ENCODE measurements at regions not wholly inside any gene's neighbourhood (a gene's known extent, or its start where the extent isn't known, plus 50 kb on each side); places are given as distances from the start of the nearest gene placed in this dataset.

DNA sequence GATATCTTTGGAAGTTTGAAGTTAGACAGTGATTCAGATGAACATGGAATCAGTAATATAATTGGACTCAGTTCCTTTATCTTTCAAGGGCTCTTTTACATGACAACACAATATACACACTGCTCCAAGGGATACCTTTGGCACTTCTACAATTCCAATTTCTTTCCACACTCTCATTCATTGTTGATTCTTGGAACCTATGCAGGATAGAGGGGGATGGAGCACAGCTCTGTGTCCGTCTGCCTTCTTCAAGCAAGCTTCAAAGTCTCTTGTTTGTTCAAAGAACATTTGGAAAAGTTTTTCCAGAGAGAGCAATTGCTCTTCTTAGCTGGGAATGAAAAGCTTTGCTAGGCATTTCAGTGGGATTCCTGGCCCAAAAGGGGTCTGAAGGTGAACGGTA lies 276.2 kb upstream of the ZEB2 start:
- TF ChIP-seq, protein P1, sequence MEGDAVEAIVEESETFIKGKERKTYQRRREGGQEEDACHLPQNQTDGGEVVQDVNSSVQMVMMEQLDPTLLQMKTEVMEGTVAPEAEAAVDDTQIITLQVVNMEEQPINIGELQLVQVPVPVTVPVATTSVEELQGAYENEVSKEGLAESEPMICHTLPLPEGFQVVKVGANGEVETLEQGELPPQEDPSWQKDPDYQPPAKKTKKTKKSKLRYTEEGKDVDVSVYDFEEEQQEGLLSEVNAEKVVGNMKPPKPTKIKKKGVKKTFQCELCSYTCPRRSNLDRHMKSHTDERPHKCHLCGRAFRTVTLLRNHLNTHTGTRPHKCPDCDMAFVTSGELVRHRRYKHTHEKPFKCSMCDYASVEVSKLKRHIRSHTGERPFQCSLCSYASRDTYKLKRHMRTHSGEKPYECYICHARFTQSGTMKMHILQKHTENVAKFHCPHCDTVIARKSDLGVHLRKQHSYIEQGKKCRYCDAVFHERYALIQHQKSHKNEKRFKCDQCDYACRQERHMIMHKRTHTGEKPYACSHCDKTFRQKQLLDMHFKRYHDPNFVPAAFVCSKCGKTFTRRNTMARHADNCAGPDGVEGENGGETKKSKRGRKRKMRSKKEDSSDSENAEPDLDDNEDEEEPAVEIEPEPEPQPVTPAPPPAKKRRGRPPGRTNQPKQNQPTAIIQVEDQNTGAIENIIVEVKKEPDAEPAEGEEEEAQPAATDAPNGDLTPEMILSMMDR (IDR thresholded peaks at IDR 0.05 in 2 of 3, conservative IDR thresholded peaks at IDR 0.05 in 1 of 3; ENCODE audit: borderline replicate concordance in 1 of 3, insufficient read depth in 1 of 3, low read depth in 2 of 3, low read length in 2 of 3), result no peak
- TF ChIP-seq EZH2 (IDR thresholded peaks at IDR 0.05) (no peak), POLR2AphosphoS5 (IDR thresholded peaks at IDR 0.05; ENCODE audit: low read depth, low read length) (no peak), POLR2A (IDR thresholded peaks at IDR 0.05; ENCODE audit: borderline replicate concordance, extremely low read depth, insufficient read depth, insufficient read length) (no peak)
- TF ChIP-seq, protein P2, sequence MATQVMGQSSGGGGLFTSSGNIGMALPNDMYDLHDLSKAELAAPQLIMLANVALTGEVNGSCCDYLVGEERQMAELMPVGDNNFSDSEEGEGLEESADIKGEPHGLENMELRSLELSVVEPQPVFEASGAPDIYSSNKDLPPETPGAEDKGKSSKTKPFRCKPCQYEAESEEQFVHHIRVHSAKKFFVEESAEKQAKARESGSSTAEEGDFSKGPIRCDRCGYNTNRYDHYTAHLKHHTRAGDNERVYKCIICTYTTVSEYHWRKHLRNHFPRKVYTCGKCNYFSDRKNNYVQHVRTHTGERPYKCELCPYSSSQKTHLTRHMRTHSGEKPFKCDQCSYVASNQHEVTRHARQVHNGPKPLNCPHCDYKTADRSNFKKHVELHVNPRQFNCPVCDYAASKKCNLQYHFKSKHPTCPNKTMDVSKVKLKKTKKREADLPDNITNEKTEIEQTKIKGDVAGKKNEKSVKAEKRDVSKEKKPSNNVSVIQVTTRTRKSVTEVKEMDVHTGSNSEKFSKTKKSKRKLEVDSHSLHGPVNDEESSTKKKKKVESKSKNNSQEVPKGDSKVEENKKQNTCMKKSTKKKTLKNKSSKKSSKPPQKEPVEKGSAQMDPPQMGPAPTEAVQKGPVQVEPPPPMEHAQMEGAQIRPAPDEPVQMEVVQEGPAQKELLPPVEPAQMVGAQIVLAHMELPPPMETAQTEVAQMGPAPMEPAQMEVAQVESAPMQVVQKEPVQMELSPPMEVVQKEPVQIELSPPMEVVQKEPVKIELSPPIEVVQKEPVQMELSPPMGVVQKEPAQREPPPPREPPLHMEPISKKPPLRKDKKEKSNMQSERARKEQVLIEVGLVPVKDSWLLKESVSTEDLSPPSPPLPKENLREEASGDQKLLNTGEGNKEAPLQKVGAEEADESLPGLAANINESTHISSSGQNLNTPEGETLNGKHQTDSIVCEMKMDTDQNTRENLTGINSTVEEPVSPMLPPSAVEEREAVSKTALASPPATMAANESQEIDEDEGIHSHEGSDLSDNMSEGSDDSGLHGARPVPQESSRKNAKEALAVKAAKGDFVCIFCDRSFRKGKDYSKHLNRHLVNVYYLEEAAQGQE (IDR thresholded peaks at IDR 0.05; ENCODE audit: low read depth), result no peak
- TF ChIP-seq, protein P3, sequence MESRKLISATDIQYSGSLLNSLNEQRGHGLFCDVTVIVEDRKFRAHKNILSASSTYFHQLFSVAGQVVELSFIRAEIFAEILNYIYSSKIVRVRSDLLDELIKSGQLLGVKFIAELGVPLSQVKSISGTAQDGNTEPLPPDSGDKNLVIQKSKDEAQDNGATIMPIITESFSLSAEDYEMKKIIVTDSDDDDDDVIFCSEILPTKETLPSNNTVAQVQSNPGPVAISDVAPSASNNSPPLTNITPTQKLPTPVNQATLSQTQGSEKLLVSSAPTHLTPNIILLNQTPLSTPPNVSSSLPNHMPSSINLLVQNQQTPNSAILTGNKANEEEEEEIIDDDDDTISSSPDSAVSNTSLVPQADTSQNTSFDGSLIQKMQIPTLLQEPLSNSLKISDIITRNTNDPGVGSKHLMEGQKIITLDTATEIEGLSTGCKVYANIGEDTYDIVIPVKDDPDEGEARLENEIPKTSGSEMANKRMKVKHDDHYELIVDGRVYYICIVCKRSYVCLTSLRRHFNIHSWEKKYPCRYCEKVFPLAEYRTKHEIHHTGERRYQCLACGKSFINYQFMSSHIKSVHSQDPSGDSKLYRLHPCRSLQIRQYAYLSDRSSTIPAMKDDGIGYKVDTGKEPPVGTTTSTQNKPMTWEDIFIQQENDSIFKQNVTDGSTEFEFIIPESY (IDR thresholded peaks at IDR 0.05; ENCODE audit: extremely low read depth, insufficient replicate concordance, low read length), result no peak
